H1 (cell line): ENCODE measurements at regions not wholly inside any gene's neighbourhood (a gene's known extent, or its start where the extent isn't known, plus 50 kb on each side); places are given as distances from the start of the nearest gene placed in this dataset.

Source experiments
- ASH2L ChIP-seq: fragments of 200-600, 300-600 bp; sonication (generic); IDR thresholded peaks from one replicate; pipeline ENCODE4 v1.7.1; 2017; ENCODE audit warnings: low read length
- BACH1 ChIP-seq: IDR thresholded peaks from 2 replicates; pipeline ENCODE4 v1.6.1; 2012; ENCODE audit warnings: low read length, improper control_type of control experiment
- CBX8 ChIP-seq: fragments of 300-800, 300-1000 bp; sonication (generic); IDR thresholded peaks from 2 replicates; pipeline ENCODE4 v1.7.1; 2016; ENCODE audit warnings: low read depth, low read length, borderline replicate concordance
- CREB1 ChIP-seq: IDR thresholded peaks from 2 replicates; pipeline ENCODE4 v1.6.1; 2012; ENCODE audit warnings: inconsistent platforms
- FOSL1 ChIP-seq: IDR thresholded peaks from 2 replicates; pipeline ENCODE4 v1.6.1; 2011; ENCODE audit warnings: mild to moderate bottlenecking, low read depth, low read length, moderate library complexity; ENCODE audit not compliant: insufficient read depth
- GABPA ChIP-seq: IDR thresholded peaks from 2 replicates; pipeline ENCODE4 v1.6.1; 2011; ENCODE audit warnings: mild to moderate bottlenecking, low read length, moderate library complexity, borderline replicate concordance; ENCODE audit not compliant: insufficient read depth
- HDAC2 ChIP-seq, 2 experiments: fragments of 300-600 bp in 1 of 2; sonication (generic) in 1 of 2; IDR thresholded peaks; 2 replicates each; pipeline ENCODE4 v1.6.1; 2011 to 2012; ENCODE audit warnings: low read depth in 2 of 2, low read length in 2 of 2, mild to moderate bottlenecking in 2 of 2, moderate library complexity in 2 of 2, borderline replicate concordance in 1 of 2, inconsistent platforms in 1 of 2
- HDAC6 ChIP-seq: IDR thresholded peaks from one replicate; pipeline ENCODE4 v1.7.1; 2012; ENCODE audit warnings: low read depth, mild to moderate bottlenecking, inconsistent platforms, low read length, moderate library complexity
- MAFK ChIP-seq: IDR thresholded peaks from 2 replicates; pipeline ENCODE4 v1.6.1; 2012; ENCODE audit warnings: low read depth, mild to moderate bottlenecking, improper control_type of control experiment, low read length
- POLR2A ChIP-seq, 2 experiments: IDR thresholded peaks; 1 replicate in 1 of 2; 2 replicates in 1 of 2; pipeline ENCODE4 v1.6.1; 2011; ENCODE audit warnings: low read depth in 2 of 2, low read length in 2 of 2, mild to moderate bottlenecking in 2 of 2; ENCODE audit errors: control extremely low read depth in 1 of 2
- RBBP5 ChIP-seq: IDR thresholded peaks from 2 replicates; pipeline ENCODE4 v1.7.1; 2012; ENCODE audit warnings: low read depth, mild to moderate bottlenecking, inconsistent platforms, low read length, moderate library complexity, borderline replicate concordance
- RNF2 ChIP-seq: fragments of 200-900, 300-1000 bp; sonication (generic); IDR thresholded peaks from 2 replicates; pipeline ENCODE4 v1.7.1; 2016; ENCODE audit warnings: borderline replicate concordance, low read depth, mild to moderate bottlenecking, antibody characterized with exemption, low read length; ENCODE audit not compliant: poor library complexity, severe bottlenecking; ENCODE audit errors: missing control alignments
- SIRT6 ChIP-seq: IDR thresholded peaks from one replicate; pipeline ENCODE4 v1.7.1; 2012; ENCODE audit warnings: low read length, inconsistent platforms
- SIX5 ChIP-seq: IDR thresholded peaks from 2 replicates; pipeline ENCODE4 v1.6.1; 2011; ENCODE audit warnings: mild to moderate bottlenecking, low read depth, low read length
- SRF ChIP-seq: IDR thresholded peaks from 2 replicates; pipeline ENCODE4 v1.6.1; 2011; ENCODE audit warnings: mild to moderate bottlenecking, low read depth, low read length, moderate library complexity
- SUZ12 ChIP-seq: fragments of 200-600 bp; sonication (generic); IDR thresholded peaks from 2 replicates; pipeline ENCODE4 v1.6.1; 2012; ENCODE audit warnings: mild to moderate bottlenecking, inconsistent platforms, low read length, moderate library complexity, mixed read lengths
- YY1 ChIP-seq: IDR thresholded peaks from 2 replicates; pipeline ENCODE4 v1.6.1; 2011; ENCODE audit warnings: low read depth, mild to moderate bottlenecking, low read length
- ZNF274 ChIP-seq: IDR thresholded peaks from 2 replicates; pipeline ENCODE4 v1.7.0; 2012; ENCODE audit warnings: low read length, borderline replicate concordance; ENCODE audit errors: extremely low read depth
- TF ChIP-seq, protein P1 (sequence below): IDR thresholded peaks from 2 replicates; pipeline ENCODE4 v1.6.1; 2011; ENCODE audit warnings: low read length, improper control_type of control experiment
- TF ChIP-seq, protein P2 (sequence below), 3 experiments: IDR thresholded peaks; 1 replicate in 2 of 3; 2 replicates in 1 of 3; pipeline versions ENCODE4 v1.5.1 to v1.6.1; 2011; ENCODE audit warnings: low read length in 3 of 3, mild to moderate bottlenecking in 3 of 3, inconsistent platforms in 2 of 3, low read depth in 1 of 3, moderate library complexity in 1 of 3; ENCODE audit not compliant: insufficient read depth in 1 of 3; ENCODE audit errors: control extremely low read depth in 1 of 3
- TF ChIP-seq, protein P3 (sequence below): IDR thresholded peaks from 2 replicates; pipeline ENCODE4 v1.6.1; 2012; ENCODE audit warnings: inconsistent platforms

DNA sequence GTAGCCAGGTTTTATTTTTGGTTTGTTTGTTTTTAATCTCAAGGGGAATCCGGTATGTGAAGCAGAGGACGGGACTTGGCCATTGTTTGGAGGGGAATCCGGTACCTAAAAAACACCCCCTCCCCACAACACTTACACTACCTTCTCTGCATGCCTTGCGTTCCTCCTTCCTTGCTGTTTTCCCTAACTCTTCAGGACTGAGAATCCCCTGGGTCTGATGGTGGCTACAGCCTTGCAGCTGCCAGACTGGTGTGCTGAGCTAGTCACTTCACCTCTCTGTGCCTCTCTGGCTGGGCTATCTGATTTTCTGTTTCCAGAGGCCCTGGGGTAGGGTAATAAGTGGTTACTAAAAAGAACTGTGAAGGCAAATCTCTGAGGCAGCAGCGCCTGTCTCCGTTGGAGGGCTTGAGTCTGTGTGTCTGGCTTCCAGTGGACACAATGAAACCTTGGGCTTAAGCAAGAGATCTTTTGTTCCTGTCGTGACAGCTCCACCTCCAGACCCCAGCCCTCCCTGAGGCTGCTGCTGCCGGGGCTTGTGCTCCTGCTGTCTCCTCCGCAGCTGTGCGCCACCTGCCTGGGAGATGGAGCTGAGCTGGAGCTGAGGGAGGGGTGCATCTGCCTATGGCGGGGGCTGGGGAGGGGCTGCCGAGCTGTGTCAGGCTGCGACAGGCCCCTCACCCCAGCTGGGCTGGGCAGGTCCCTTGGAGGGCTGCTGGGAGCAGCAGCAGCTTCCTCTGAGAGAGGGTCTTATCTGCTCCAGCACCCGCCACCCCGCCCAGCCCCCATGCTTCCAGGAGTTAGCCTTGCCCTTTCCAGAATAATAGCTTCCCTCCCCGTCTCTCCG lies 65.8 kb upstream of the CCDC167 start (continued):
- TF ChIP-seq RBBP5, result peak; percentile 28; the same call in 1 of the 2 replicates
- no peak for TF ChIP-seq ASH2L
- TF ChIP-seq SIX5, result no peak
- no peak for TF ChIP-seq GABPA
- TF ChIP-seq BACH1, result no peak; the same call in 1 of the 2 replicates
- TF ChIP-seq SIRT6, result no peak
- no peak for TF ChIP-seq ZNF274
- no peak for TF ChIP-seq CBX8
- no peak for TF ChIP-seq CREB1
- no peak for TF ChIP-seq POLR2A (IDR thresholded peaks at IDR 0.05; ENCODE audit: control extremely low read depth in 1 of 2, low read depth in 2 of 2, low read length in 2 of 2)
- no peak for TF ChIP-seq HDAC6
- TF ChIP-seq, protein P1, sequence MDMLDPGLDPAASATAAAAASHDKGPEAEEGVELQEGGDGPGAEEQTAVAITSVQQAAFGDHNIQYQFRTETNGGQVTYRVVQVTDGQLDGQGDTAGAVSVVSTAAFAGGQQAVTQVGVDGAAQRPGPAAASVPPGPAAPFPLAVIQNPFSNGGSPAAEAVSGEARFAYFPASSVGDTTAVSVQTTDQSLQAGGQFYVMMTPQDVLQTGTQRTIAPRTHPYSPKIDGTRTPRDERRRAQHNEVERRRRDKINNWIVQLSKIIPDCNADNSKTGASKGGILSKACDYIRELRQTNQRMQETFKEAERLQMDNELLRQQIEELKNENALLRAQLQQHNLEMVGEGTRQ, result no peak
- no peak for TF ChIP-seq SUZ12
- TF ChIP-seq, protein P2, sequence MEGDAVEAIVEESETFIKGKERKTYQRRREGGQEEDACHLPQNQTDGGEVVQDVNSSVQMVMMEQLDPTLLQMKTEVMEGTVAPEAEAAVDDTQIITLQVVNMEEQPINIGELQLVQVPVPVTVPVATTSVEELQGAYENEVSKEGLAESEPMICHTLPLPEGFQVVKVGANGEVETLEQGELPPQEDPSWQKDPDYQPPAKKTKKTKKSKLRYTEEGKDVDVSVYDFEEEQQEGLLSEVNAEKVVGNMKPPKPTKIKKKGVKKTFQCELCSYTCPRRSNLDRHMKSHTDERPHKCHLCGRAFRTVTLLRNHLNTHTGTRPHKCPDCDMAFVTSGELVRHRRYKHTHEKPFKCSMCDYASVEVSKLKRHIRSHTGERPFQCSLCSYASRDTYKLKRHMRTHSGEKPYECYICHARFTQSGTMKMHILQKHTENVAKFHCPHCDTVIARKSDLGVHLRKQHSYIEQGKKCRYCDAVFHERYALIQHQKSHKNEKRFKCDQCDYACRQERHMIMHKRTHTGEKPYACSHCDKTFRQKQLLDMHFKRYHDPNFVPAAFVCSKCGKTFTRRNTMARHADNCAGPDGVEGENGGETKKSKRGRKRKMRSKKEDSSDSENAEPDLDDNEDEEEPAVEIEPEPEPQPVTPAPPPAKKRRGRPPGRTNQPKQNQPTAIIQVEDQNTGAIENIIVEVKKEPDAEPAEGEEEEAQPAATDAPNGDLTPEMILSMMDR (IDR thresholded peaks at IDR 0.05; ENCODE audit: control extremely low read depth in 1 of 3, insufficient read depth in 1 of 3, low read depth in 1 of 3, low read length in 3 of 3), result peak; percentile 33 to 41 (median 39); a peak in 3 of 4 replicates
- TF ChIP-seq, protein P3, sequence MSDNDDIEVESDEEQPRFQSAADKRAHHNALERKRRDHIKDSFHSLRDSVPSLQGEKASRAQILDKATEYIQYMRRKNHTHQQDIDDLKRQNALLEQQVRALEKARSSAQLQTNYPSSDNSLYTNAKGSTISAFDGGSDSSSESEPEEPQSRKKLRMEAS, result peak; percentile 69
- TF ChIP-seq MAFK, result no peak; the same call in 1 of the 2 replicates
- TF ChIP-seq HDAC2 (IDR thresholded peaks at IDR 0.05; ENCODE audit: borderline replicate concordance in 1 of 2, low read depth in 2 of 2, low read length in 2 of 2), result no peak
- no peak for TF ChIP-seq YY1
- TF ChIP-seq RNF2, result no peak
- no peak for TF ChIP-seq FOSL1
- TF ChIP-seq SRF, result no peak
